ENCODE measurements at regions not wholly inside any gene's neighbourhood (a gene's known extent, or its start where the extent isn't known, plus 50 kb on each side); places are given as distances from the start of the nearest gene placed in this dataset.

- Histone ChIP-seq H3K27ac (no peak overlapping the region), H3K4me1 (no peaks in the 10 kb centered on the region), H3K9me3 (no peaks in the 10 kb centered on the region), H3K36me3 (no peaks in the 10 kb centered on the region), H3K4me3 (no peak overlapping the region), H3K27me3 (no peaks in the 10 kb centered on the region)
- TF ChIP-seq POLR2AphosphoS5 (IDR thresholded peaks at IDR 0.05; ENCODE audit: insufficient read depth in 1 of 2, low read depth in 1 of 2) (no peak), CTCF (IDR thresholded peaks at IDR 0.05) (no peak), POLR2A (IDR thresholded peaks at IDR 0.05) (no peak)
- DNase-seq (ENCODE audit: extremely low spot score in 2 of 2), result no peak
- intact Hi-C loops (cut with DNase I), result no loop called here
These were observed 323.0 kb downstream of the HS3ST1 start for GRCh38 chr4:11105715-11106114.

GRCh38 chr4:11098461-11098860 lies 330.2 kb downstream of the HS3ST1 start:
- no peak overlapping the region for H3K27ac ChIP-seq
- no peaks in the 10 kb centered on the region for H3K9me3 ChIP-seq
- no peak for TF ChIP-seq CTCF (IDR thresholded peaks at IDR 0.05)
- TF ChIP-seq POLR2AphosphoS5 (IDR thresholded peaks at IDR 0.05; ENCODE audit: insufficient read depth in 1 of 2, low read depth in 1 of 2), result no peak
- TF ChIP-seq POLR2A (IDR thresholded peaks at IDR 0.05), result no peak
- intact Hi-C loops (cut with DNase I), result no loop called here
- H3K27me3 ChIP-seq, result no peaks in the 10 kb centered on the region
- no peak for DNase-seq (ENCODE audit: extremely low spot score in 2 of 2)
- no peaks in the 10 kb centered on the region for H3K36me3 ChIP-seq
- no peaks in the 10 kb centered on the region for H3K4me1 ChIP-seq
- H3K4me3 ChIP-seq, result no peak overlapping the region

- TF ChIP-seq POLR2A (IDR thresholded peaks at IDR 0.05) (no peak), POLR2AphosphoS5 (IDR thresholded peaks at IDR 0.05; ENCODE audit: insufficient read depth in 1 of 2, low read depth in 1 of 2) (no peak), CTCF (IDR thresholded peaks at IDR 0.05) (no peak)
- no peaks in the 10 kb centered on the region for H3K27me3 ChIP-seq
- intact Hi-C loops (cut with DNase I), result no loop called here
- no peak overlapping the region for H3K27ac ChIP-seq
- H3K4me3 ChIP-seq, result no peak overlapping the region
- DNase-seq (ENCODE audit: extremely low spot score in 2 of 2), result no peak
- no peaks in the 10 kb centered on the region for H3K9me3 ChIP-seq
- H3K36me3 ChIP-seq, result no peaks in the 10 kb centered on the region
- H3K4me1 ChIP-seq, result no peaks in the 10 kb centered on the region
These were observed 331.0 kb downstream of the HS3ST1 start for GRCh38 chr4:11097725-11098124.

- H3K9me3 ChIP-seq, result no peaks in the 10 kb centered on the region
- H3K4me1 ChIP-seq, result no peaks in the 10 kb centered on the region
- H3K36me3 ChIP-seq, result no peaks in the 10 kb centered on the region
- TF ChIP-seq CTCF (IDR thresholded peaks at IDR 0.05) (no peak), POLR2AphosphoS5 (IDR thresholded peaks at IDR 0.05; ENCODE audit: insufficient read depth in 1 of 2, low read depth in 1 of 2) (no peak), POLR2A (IDR thresholded peaks at IDR 0.05) (no peak)
- H3K27me3 ChIP-seq, result no peaks in the 10 kb centered on the region
- intact Hi-C loops (cut with DNase I), result no loop called here
- H3K27ac ChIP-seq, result no peak overlapping the region
- no peak overlapping the region for H3K4me3 ChIP-seq
- DNase-seq (ENCODE audit: extremely low spot score in 2 of 2), result no peak
These were observed 347.7 kb downstream of the HS3ST1 start for GRCh38 chr4:11081006-11081405.

GRCh38 chr4:11079171-11079570 lies 349.5 kb downstream of the HS3ST1 start:
- H3K36me3 ChIP-seq, result no peaks in the 10 kb centered on the region
- no peaks in the 10 kb centered on the region for H3K4me1 ChIP-seq
- TF ChIP-seq POLR2AphosphoS5 (IDR thresholded peaks at IDR 0.05; ENCODE audit: insufficient read depth in 1 of 2, low read depth in 1 of 2), result no peak
- no peak for TF ChIP-seq CTCF (IDR thresholded peaks at IDR 0.05)
- no peak for TF ChIP-seq POLR2A (IDR thresholded peaks at IDR 0.05)
- DNase-seq (ENCODE audit: extremely low spot score in 2 of 2), result no peak
- no peak overlapping the region for H3K27ac ChIP-seq
- intact Hi-C loops (cut with DNase I), result no loop called here
- H3K9me3 ChIP-seq, result no peaks in the 10 kb centered on the region
- no peak overlapping the region for H3K4me3 ChIP-seq
- H3K27me3 ChIP-seq, result no peaks in the 10 kb centered on the region
